ENCODE measurements at regions not wholly inside any gene's neighbourhood (a gene's known extent, or its start where the extent isn't known, plus 50 kb on each side); places are given as distances from the start of the nearest gene placed in this dataset.

GRCh38 chr11:116224889-116225200 is 547.9 kb downstream of the BUD13 start:
- H3K4me3 ChIP-seq (replicated peaks; ENCODE audit: low read depth, low read length) = no peak overlapping the region
- no peaks in the 10 kb centered on the region for H3K36me3 ChIP-seq (ENCODE audit: control insufficient read depth, insufficient read depth, low read length)
- DNase-seq (ENCODE audit: extremely low read depth, insufficient read length) = no peak
- no peak for TF ChIP-seq CTCF (IDR thresholded peaks at IDR 0.05; ENCODE audit: insufficient read depth, low read length, poor library complexity, severe bottlenecking)
- H3K27me3 ChIP-seq (replicated peaks; ENCODE audit: control insufficient read depth, insufficient read depth, low read length) = no peaks in the 10 kb centered on the region; the same call in 1 of the 2 replicates

DNA sequence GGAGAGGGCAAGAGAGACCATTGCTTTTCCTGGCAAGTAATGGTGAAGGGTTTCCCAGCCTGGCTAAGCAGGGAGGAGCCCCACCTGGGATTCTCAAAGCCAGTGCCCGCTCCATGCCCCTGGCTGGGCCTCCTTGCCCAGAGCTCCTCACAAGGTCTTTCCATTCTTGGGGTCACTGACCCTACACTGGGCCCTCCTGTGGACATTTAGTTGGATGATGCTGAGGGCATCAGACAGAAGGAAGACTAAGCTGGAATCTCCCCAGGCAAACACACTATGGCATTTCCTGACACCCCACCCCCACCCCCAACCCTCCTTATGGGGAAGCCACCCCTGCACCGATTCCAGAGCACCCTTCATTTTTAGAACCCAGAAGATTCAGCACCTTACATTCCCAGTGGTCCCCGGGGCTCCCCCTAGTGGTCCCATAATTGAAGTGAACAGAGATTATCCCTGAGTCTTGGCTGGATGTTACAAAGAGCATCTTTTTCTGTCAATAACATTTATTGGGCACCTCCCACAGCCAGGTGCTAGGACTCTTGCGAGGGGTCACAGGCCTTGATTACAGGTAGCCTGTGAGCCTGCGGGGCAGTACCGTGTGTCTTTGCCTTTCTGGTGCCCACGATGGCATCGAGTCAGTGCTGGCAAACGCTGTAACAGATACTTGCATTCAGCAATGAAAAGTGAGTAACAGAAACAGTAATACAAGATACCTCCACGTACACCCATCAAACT is 548.5 kb downstream of the BUD13 start:
- DNase-seq (ENCODE audit: extremely low read depth, insufficient read length) = peak; percentile 14
- TF ChIP-seq CTCF (IDR thresholded peaks at IDR 0.05; ENCODE audit: insufficient read depth, low read length, poor library complexity, severe bottlenecking) = peak; percentile 91
- H3K36me3 ChIP-seq (ENCODE audit: control insufficient read depth, insufficient read depth, low read length) = no peaks in the 10 kb centered on the region

DNA sequence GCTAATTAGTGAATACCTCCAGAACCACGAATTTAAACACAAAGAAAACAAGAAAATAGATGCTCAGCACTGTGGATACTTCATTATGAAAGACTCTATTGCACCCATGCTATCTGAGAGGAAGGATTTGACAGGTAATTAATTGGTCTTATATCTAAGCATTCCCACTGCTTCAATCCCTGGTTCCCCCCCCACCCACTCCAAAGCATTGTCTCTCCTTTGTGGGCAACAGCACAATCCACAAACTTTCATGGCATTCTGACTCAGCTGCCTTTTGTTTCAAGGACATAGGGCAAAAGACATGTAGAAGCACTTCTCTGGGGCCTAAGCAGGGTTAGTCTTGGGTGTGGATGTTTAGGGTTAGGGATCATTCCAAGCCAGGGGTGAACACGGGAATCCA is 551.4 kb downstream of the BUD13 start:
- no peak for TF ChIP-seq CTCF (IDR thresholded peaks at IDR 0.05; ENCODE audit: insufficient read depth, low read length, poor library complexity, severe bottlenecking)
- H3K4me3 ChIP-seq (replicated peaks; ENCODE audit: low read depth, low read length) = no peak overlapping the region
- H3K36me3 ChIP-seq (ENCODE audit: control insufficient read depth, insufficient read depth, low read length) = no peaks in the 10 kb centered on the region
- DNase-seq (ENCODE audit: extremely low read depth, insufficient read length) = no peak
- H3K27me3 ChIP-seq (replicated peaks; ENCODE audit: control insufficient read depth, insufficient read depth, low read length) = no peaks in the 10 kb centered on the region

More for the DNA sequence above, 548.5 kb downstream of the BUD13 start:
- H3K4me3 ChIP-seq (replicated peaks; ENCODE audit: low read depth, low read length) = no peak overlapping the region
- H3K27me3 ChIP-seq (replicated peaks; ENCODE audit: control insufficient read depth, insufficient read depth, low read length) = no peaks in the 10 kb centered on the region

GRCh38 chr11:116219171-116219635 is 553.6 kb downstream of the BUD13 start:
- Histone ChIP-seq H3K4me3 (replicated peaks; ENCODE audit: low read depth, low read length) (no peak overlapping the region), H3K36me3 (ENCODE audit: control insufficient read depth, insufficient read depth, low read length) (no peaks in the 10 kb centered on the region), H3K27me3 (replicated peaks; ENCODE audit: control insufficient read depth, insufficient read depth, low read length) (no peaks in the 10 kb centered on the region)
- DNase-seq (ENCODE audit: extremely low read depth, insufficient read length) = no peak
- TF ChIP-seq CTCF (IDR thresholded peaks at IDR 0.05; ENCODE audit: insufficient read depth, low read length, poor library complexity, severe bottlenecking) = no peak

GRCh38 chr11:116217441-116217840 is 555.3 kb downstream of the BUD13 start:
- no peak for DNase-seq (ENCODE audit: extremely low read depth, insufficient read length)
- Histone ChIP-seq H3K36me3 (ENCODE audit: control insufficient read depth, insufficient read depth, low read length) (no peaks in the 10 kb centered on the region), H3K27me3 (replicated peaks; ENCODE audit: control insufficient read depth, insufficient read depth, low read length) (no peaks in the 10 kb centered on the region), H3K4me3 (replicated peaks; ENCODE audit: low read depth, low read length) (no peak overlapping the region)
- no peak for TF ChIP-seq CTCF (IDR thresholded peaks at IDR 0.05; ENCODE audit: insufficient read depth, low read length, poor library complexity, severe bottlenecking)

DNA sequence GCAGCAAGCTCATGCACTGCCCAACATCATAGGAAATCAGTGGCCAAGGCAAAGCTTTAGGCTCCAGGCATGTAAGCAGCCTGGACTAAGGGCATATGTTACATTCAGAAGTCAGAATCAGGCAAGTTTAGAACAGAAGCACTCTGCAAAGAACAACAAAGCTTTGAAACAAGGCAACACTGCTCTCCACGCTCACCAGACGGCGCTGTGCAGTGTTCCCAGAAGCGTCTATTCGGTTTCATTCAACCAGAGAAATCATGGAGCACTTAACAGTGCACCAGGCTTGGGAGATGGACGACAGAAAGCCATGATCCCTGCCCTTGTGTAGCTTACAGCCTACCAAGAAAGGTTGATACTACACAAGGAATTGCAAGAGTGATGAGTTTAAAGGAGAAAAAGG is 555.8 kb downstream of the BUD13 start:
- DNase-seq (ENCODE audit: extremely low read depth, insufficient read length) = no peak
- Histone ChIP-seq H3K36me3 (ENCODE audit: control insufficient read depth, insufficient read depth, low read length) (no peaks in the 10 kb centered on the region), H3K4me3 (replicated peaks; ENCODE audit: low read depth, low read length) (no peak overlapping the region), H3K27me3 (replicated peaks; ENCODE audit: control insufficient read depth, insufficient read depth, low read length) (no peaks in the 10 kb centered on the region)
- TF ChIP-seq CTCF (IDR thresholded peaks at IDR 0.05; ENCODE audit: insufficient read depth, low read length, poor library complexity, severe bottlenecking) = peak; percentile 85
